Parathyroid adenoma (tissue), 2 donors: ENCODE measurements at regions not wholly inside any gene's neighbourhood (a gene's known extent, or its start where the extent isn't known, plus 50 kb on each side); places are given as distances from the start of the nearest gene placed in this dataset.

ENCODE experiments used
- H2AFZ ChIP-seq: fragments of 300-600 bp; sonication (generic); one replicate; pipeline ENCODE4 v1.7.0; 2017; ENCODE audit warnings: antibody characterized with exemption, mild to moderate bottlenecking
- H3K27ac ChIP-seq: fragments of 300-600 bp; sonication (generic); one replicate; pipeline ENCODE4 v1.7.0; 2017
- H3K27me3 ChIP-seq: fragments of 300-600 bp; sonication (generic); one replicate; pipeline ENCODE4 v1.7.0; 2017; ENCODE audit warnings: low read length; ENCODE audit not compliant: control insufficient read depth, insufficient read depth
- H3K36me3 ChIP-seq: fragments of 300-600 bp; sonication (generic); one replicate; pipeline ENCODE4 v1.7.0; 2017; ENCODE audit warnings: low read length; ENCODE audit not compliant: control insufficient read depth, insufficient read depth
- H3K4me1 ChIP-seq: fragments of 300-600 bp; sonication (generic); one replicate; pipeline ENCODE4 v1.7.0; 2017; ENCODE audit warnings: control low read depth
- H3K4me2 ChIP-seq: fragments of 300-600 bp; sonication (generic); one replicate; pipeline ENCODE4 v1.7.0; 2017; ENCODE audit warnings: low read length
- H3K4me3 ChIP-seq: fragments of 300-600 bp; sonication (generic); one replicate; pipeline ENCODE4 v1.7.0; 2017; ENCODE audit warnings: low read depth, low read length
- H3K79me2 ChIP-seq: fragments of 300-600 bp; sonication (generic); one replicate; pipeline ENCODE4 v1.7.0; 2017; ENCODE audit warnings: control low read depth
- H3K9ac ChIP-seq: fragments of 300-600 bp; sonication (generic); one replicate; pipeline ENCODE4 v1.7.0; 2017; ENCODE audit warnings: mild to moderate bottlenecking
- H3K9me3 ChIP-seq: fragments of 300-600 bp; sonication (generic); one replicate; pipeline ENCODE4 v1.7.0; 2017; ENCODE audit warnings: low read length; ENCODE audit not compliant: control insufficient read depth
- CTCF ChIP-seq: fragments of 300-600 bp; sonication (generic); IDR thresholded peaks from one replicate; pipeline ENCODE4 v1.7.0; 2017; ENCODE audit warnings: antibody characterized with exemption, mild to moderate bottlenecking
- donor health status: primary hyperparathyroidism.

GRCh38 chr5:35518104-35518503 lies 99.6 kb upstream of the SPEF2 start:
- Histone ChIP-seq H3K36me3 (no peaks in the 10 kb centered on the region), H3K9ac (no peak overlapping the region), H3K27ac (no peak overlapping the region), H2AFZ (no peak overlapping the region), H3K79me2 (no peaks in the 10 kb centered on the region), H3K9me3 (no peaks in the 10 kb centered on the region), H3K4me3 (no peak overlapping the region), H3K27me3 (no peaks in the 10 kb centered on the region), H3K4me1 (no peaks in the 10 kb centered on the region), H3K4me2 (no peak overlapping the region)
- no peak for TF ChIP-seq CTCF

DNA sequence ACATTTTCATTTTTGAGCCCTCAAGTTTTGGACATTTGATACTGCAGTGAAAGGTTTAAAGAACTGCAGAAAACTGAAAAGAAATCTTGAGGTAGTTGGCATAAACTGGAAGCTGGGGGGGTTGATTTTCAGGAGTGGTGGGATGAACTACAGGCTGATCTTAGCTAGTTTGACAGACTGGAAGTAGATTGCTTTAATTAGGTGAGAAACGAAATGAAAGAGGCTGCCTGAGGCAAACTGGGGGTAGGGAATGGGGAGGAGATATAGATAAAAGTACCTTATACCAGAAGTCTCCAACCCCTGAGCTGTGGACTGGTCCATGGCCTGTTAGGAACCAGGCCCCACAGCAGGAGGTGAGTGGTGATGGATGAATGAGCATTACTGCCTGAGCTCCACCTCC lies 101.4 kb upstream of the SPEF2 start:
- Histone ChIP-seq H3K4me2 (no peak overlapping the region), H3K79me2 (no peaks in the 10 kb centered on the region), H3K27ac (no peak overlapping the region), H2AFZ (no peak overlapping the region), H3K4me1 (no peaks in the 10 kb centered on the region), H3K27me3 (no peaks in the 10 kb centered on the region), H3K9me3 (no peaks in the 10 kb centered on the region), H3K4me3 (no peak overlapping the region), H3K9ac (no peak overlapping the region), H3K36me3 (no peaks in the 10 kb centered on the region)
- no peak for TF ChIP-seq CTCF

DNA sequence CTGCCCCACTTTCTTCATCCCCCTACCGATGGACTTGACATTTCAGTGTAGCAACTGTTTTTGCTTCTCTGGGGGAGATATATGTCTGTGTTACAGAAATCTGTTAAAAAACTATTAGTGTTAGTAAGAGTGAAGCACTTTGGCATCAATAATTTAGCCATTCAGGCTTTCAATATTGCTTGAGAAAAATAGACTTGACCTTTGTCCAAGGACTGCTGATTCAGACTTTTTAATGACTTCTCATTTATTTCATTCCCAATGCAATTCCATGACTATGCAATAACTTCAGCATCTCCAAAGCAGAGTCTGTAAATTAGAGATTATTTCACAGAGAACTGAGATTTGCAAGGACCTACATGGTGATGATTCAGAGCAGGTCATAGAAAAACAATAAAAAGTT lies 104.1 kb upstream of the SPEF2 start:
- Histone ChIP-seq H3K9me3 (no peaks in the 10 kb centered on the region), H3K27me3 (no peaks in the 10 kb centered on the region), H3K36me3 (no peaks in the 10 kb centered on the region), H2AFZ (no peak overlapping the region), H3K4me2 (no peak overlapping the region), H3K79me2 (no peaks in the 10 kb centered on the region), H3K4me1 (no peaks in the 10 kb centered on the region), H3K4me3 (no peak overlapping the region), H3K9ac (no peak overlapping the region), H3K27ac (no peak overlapping the region)
- no peak for TF ChIP-seq CTCF

DNA sequence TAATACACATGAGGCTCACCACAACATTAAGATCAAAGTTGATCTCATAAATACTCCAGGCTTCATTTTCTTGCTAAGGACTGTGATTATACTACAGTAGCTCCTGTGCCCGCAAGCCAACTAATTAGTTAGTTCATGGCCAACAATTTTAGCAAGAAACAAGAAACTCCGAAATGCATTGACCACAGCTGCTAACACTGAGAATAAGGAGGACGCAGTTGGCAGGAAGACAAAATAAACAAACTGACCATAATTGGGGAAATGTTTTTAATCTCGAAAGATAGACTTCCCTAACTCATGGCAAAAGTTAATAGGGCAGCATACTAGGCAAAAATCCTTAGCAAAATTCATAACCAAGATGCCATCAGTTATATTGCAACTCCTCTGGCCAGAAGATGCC lies 115.5 kb upstream of the SPEF2 start:
- Histone ChIP-seq H3K4me2 (no peak overlapping the region), H3K4me1 (no peaks in the 10 kb centered on the region), H2AFZ (no peak overlapping the region), H3K79me2 (no peaks in the 10 kb centered on the region), H3K36me3 (no peaks in the 10 kb centered on the region), H3K27me3 (no peaks in the 10 kb centered on the region), H3K27ac (no peak overlapping the region), H3K4me3 (no peak overlapping the region), H3K9ac (no peak overlapping the region), H3K9me3 (peaks cover 3% of the 10 kb centered on the region)
- TF ChIP-seq CTCF, result no peak

DNA sequence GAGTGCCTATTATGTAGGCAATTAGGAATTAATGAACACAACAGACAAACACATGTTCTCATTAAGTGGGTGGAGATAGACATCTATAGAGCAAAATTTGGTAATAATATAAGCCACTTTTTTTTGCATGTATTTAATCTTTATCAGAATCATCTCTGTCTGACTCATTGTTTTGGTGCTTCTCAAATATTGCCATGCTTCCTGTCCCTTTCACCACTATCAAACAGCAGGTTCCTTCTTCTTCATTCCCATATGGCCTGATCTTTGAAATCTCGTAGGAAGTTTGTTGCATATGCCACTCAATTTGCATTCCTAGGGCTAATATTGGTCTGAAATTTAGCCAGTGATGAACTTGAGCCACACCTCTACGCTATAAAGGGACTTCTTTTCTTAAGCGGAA lies 128.9 kb upstream of the SPEF2 start:
- H3K9ac ChIP-seq, result no peak overlapping the region
- no peak overlapping the region for H3K4me3 ChIP-seq
- no peak overlapping the region for H3K4me2 ChIP-seq
- no peaks in the 10 kb centered on the region for H3K79me2 ChIP-seq
- no peaks in the 10 kb centered on the region for H3K27me3 ChIP-seq
- no peaks in the 10 kb centered on the region for H3K36me3 ChIP-seq
- H3K9me3 ChIP-seq, result no peaks in the 10 kb centered on the region
- TF ChIP-seq CTCF, result no peak
- H3K4me1 ChIP-seq, result no peaks in the 10 kb centered on the region
- H2AFZ ChIP-seq, result no peak overlapping the region
- no peak overlapping the region for H3K27ac ChIP-seq
